Transverse colon (tissue), 4 donors: ENCODE measurements at regions not wholly inside any gene's neighbourhood (a gene's known extent, or its start where the extent isn't known, plus 50 kb on each side); places are given as distances from the start of the nearest gene placed in this dataset.

ENCODE experiments used
- DNase-seq: peaks from one replicate; pipeline ENCODE4 v3.0.0-alpha.2; 2019
- H3K27ac ChIP-seq, 4 donors: fragments of 200-600 bp; sonication (generic); 2 replicates each; pipeline ENCODE4 v1.5.1; 2016 to 2018; ENCODE audit warnings: inconsistent platforms in 4 of 4
- H3K27me3 ChIP-seq: fragments of 200-600 bp; sonication (generic); 2 replicates; pipeline ENCODE4 v1.5.1; 2017; ENCODE audit warnings: inconsistent platforms
- H3K36me3 ChIP-seq, 4 donors: fragments of 200-600 bp; sonication (generic); 2 replicates each; pipeline ENCODE4 v1.5.1; 2017 to 2019; ENCODE audit warnings: inconsistent platforms in 4 of 4
- H3K4me1 ChIP-seq, 4 donors: fragments of 200-600 bp; sonication (generic); 2 replicates each; pipeline ENCODE4 v1.5.1; 2017 to 2020; ENCODE audit warnings: inconsistent platforms in 4 of 4
- H3K4me3 ChIP-seq, 4 donors: fragments of 200-600 bp; sonication (generic); 1 replicate in 1 of 4; 2 replicates in 3 of 4; pipeline versions ENCODE4 v1.5.1 to v1.6.1; 2017 to 2019; ENCODE audit warnings: inconsistent platforms in 4 of 4
- H3K9me3 ChIP-seq, 2 donors: fragments of 200-600 bp; sonication (generic); 2 replicates each; pipeline ENCODE4 v1.5.1; 2017 to 2019; ENCODE audit warnings: inconsistent platforms in 2 of 2
- EP300 ChIP-seq: sonication (generic); formaldehyde crosslinking; IDR thresholded peaks from one replicate; pipeline ENCODE4 v1.6.1; 2017; ENCODE audit warnings: antibody characterized with exemption, low read depth
- POLR2A ChIP-seq: fragments of 450-650 bp; IDR thresholded peaks from one replicate; pipeline ENCODE4 v1.6.1; 2016; ENCODE audit warnings: antibody characterized with exemption, mild to moderate bottlenecking, moderate library complexity
- POLR2AphosphoS5 ChIP-seq, 3 donors: sonication (generic); formaldehyde crosslinking; IDR thresholded peaks; one replicate each; pipeline ENCODE4 v1.6.1; 2016; ENCODE audit warnings: antibody characterized with exemption in 3 of 3
- WGBS, 2 donors: methylation state at CpG; one replicate each; pipeline ENCODE4 v1.1.5; 2018; ENCODE audit warnings: low coverage in 1 of 2; 5-methylcytosine and 5-hydroxymethylcytosine counted together
- in situ Hi-C, 4 donors: fragments of 200-750 bp; cut with MboI; loops; one replicate each; pipeline versions ENCODE4 v1.15.0 to v1.15.1; 2017; ENCODE audit warnings: low sequenced_read_pairs in 3 of 4, low pct_ligation_motif_present in 1 of 4, low pct_unique_long_range_greater_than_20kb in 1 of 4
- intact Hi-C: fragments of 100-400 bp; cut with DNase I; formaldehyde crosslinking; loops from one replicate; pipeline ENCODE4 v1.15.1; 2023; ENCODE audit warnings: low total_unique reads
- TF ChIP-seq, protein P1 (sequence below), 5 experiments: fragments of 200-600 bp in 3 of 5; fragments of 450-650 bp in 2 of 5; sonication (generic) in 3 of 5; IDR thresholded peaks; 1 replicate in 2 of 5; 2 replicates in 3 of 5; pipeline ENCODE4 v1.5.1; 2016 to 2017; ENCODE audit warnings: antibody characterized with exemption in 5 of 5, inconsistent platforms in 3 of 5, mild to moderate bottlenecking in 2 of 5, moderate library complexity in 1 of 5

DNA sequence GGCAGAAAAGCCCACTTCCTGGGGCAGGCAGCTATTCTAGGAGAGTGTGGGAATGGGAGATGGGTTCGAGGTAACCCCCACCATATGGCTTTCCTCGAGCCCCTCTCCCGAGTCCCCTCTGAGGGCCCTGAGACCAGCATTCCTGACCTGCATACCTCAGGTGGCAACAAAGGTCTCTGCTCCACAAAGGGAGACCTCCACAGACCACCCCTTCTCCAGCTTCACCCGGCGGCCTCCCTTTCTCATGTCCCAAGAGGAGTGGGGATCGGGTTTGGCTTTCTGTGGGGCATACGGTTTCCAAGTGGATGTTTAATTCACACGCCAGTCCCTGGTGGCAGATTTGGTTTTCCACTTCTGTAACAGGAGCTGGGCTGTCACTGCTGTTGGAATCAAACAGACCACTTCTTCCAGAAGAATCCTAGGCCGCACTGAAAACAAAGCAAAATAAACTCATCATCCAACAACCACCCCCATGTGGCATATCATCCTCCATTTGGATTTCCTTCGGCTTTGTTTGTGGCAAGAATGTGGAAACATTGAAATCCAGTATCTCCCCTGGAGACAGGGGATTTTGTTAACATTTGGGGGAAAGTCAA is 83.2 kb downstream of the DLL1 start:
- DNase-seq: no peak

DNA sequence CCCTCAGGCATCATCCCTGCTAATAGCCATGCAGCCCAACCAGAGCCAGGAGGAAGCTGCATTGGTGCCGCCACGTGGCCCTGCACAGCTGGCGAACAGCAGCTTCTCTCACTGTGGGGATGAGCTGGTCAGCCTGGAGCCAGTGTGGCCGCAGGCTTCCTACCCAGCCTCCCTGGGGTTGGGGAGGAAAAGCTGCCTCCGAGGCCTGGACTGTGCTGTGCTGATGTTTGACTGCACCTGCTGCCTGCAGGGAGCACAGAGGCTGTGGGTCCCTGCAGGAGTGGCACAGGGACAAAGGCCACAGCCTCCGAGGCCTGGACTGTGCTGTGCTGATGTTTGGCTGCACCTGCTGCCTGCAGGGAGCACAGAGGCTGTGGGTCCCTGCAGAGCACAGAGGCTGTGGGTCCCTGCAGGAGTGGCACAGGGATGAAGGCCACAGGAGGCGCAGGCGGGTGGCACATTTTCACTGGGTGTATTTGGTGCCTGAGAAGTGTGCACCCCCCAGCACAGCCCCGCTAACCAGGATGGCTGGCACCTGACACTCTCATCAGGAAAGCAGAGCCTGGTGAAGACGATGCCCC is 83.9 kb downstream of the DLL1 start:
- WGBS, 2 donors: 60 to 78% methylated on average over 1 to 8 of the region's 10 CpGs
- intact Hi-C loops (no loop called here), in situ Hi-C loops (no loop called here)
- H3K36me3 ChIP-seq: no peaks in the 10 kb centered on the region
- no peak overlapping the region for H3K4me3 ChIP-seq
- no peaks in the 10 kb centered on the region for H3K27me3 ChIP-seq
- no peak overlapping the region for H3K27ac ChIP-seq
- H3K9me3 ChIP-seq: no peaks in the 10 kb centered on the region
- H3K4me1 ChIP-seq: no peaks in the 10 kb centered on the region
- TF ChIP-seq, protein P1, sequence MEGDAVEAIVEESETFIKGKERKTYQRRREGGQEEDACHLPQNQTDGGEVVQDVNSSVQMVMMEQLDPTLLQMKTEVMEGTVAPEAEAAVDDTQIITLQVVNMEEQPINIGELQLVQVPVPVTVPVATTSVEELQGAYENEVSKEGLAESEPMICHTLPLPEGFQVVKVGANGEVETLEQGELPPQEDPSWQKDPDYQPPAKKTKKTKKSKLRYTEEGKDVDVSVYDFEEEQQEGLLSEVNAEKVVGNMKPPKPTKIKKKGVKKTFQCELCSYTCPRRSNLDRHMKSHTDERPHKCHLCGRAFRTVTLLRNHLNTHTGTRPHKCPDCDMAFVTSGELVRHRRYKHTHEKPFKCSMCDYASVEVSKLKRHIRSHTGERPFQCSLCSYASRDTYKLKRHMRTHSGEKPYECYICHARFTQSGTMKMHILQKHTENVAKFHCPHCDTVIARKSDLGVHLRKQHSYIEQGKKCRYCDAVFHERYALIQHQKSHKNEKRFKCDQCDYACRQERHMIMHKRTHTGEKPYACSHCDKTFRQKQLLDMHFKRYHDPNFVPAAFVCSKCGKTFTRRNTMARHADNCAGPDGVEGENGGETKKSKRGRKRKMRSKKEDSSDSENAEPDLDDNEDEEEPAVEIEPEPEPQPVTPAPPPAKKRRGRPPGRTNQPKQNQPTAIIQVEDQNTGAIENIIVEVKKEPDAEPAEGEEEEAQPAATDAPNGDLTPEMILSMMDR (IDR thresholded peaks at IDR 0.05): no peak
- TF ChIP-seq POLR2AphosphoS5 (IDR thresholded peaks at IDR 0.05) (no peak), POLR2A (no peak), EP300 (no peak)
- no peak for DNase-seq

More for the DNA sequence above, 83.2 kb downstream of the DLL1 start:
- intact Hi-C loops: no loop called here
- Histone ChIP-seq H3K9me3 (no peaks in the 10 kb centered on the region), H3K27ac (no peak overlapping the region), H3K4me3 (no peak overlapping the region), H3K27me3 (no peaks in the 10 kb centered on the region), H3K36me3 (no peaks in the 10 kb centered on the region), H3K4me1 (no peaks in the 10 kb centered on the region)
- 76% methylated on average over 4 to 10 of the region's 10 CpGs for WGBS, 2 donors
- in situ Hi-C loops: no loop called here
- TF ChIP-seq POLR2AphosphoS5 (IDR thresholded peaks at IDR 0.05) (no peak), POLR2A (no peak), EP300 (no peak)
- TF ChIP-seq, protein P1 (IDR thresholded peaks at IDR 0.05): no peak

DNA sequence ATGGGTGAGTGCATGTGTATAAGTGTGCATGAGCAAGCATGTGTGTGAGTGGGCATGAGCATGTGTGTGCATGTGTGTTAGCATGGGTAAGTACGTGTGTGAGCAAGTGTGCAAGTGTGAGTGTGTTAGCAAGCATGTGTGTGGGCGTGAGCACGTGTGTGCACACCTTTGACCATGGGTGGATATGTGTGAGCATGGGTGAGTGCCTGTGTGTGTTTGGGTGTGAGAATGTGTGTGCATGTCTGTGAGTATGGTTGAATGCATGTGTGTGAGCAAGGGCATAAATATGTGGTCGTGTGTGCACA is 84.6 kb downstream of the DLL1 start:
- no peak for DNase-seq
- no peak overlapping the region for H3K27ac ChIP-seq
- intact Hi-C loops: no loop called here
- H3K9me3 ChIP-seq: no peaks in the 10 kb centered on the region
- H3K36me3 ChIP-seq: no peaks in the 10 kb centered on the region
- H3K4me3 ChIP-seq: no peak overlapping the region
- no peaks in the 10 kb centered on the region for H3K4me1 ChIP-seq
- no peaks in the 10 kb centered on the region for H3K27me3 ChIP-seq
- WGBS, 2 donors: 91 to 100% methylated on average over 2 to 4 of the region's 4 CpGs
- in situ Hi-C loops: no loop called here
- TF ChIP-seq POLR2A (no peak), EP300 (no peak), POLR2AphosphoS5 (IDR thresholded peaks at IDR 0.05) (no peak)
- TF ChIP-seq, protein P1 (IDR thresholded peaks at IDR 0.05): no peak

DNA sequence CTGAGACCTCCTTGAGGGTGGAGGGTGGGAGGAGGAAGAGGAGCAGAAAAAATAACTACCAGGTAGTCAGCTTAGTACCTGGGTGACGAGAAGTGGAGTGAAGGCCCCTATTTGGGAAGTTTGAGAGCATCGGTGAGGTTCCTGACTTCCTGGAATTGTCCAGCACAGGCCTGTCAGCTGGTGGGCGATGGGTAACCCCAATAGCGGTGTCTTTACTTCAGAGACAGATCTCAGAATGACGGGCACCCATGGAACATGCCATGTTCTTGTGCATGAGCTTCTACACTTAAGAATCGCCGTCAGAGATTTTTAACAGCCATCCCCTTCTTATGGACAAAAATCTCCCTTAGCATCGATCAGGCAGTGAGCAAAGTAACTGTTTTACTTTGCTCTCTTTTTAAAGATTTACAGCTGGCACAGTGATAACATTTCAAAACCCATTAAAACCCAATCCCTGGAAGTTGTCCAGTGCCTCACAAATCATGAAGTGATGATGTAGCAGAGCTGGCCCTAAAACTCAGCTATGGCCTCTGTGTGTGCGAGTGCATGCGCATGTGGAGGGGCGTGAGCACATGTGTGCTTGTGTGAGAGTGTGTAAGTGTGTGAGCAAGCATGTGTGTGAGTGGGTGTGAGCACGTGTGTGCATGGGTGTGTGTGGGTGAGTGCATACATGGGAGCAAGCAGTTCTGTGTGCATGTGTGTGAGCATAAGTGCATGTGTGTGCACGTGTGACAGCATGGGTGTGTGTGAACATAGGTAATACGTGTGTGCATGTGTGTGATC is 85.2 kb downstream of the DLL1 start:
- DNase-seq: no peak
- intact Hi-C loops: no loop called here
- H3K4me1 ChIP-seq: no peaks in the 10 kb centered on the region
- no peak overlapping the region for H3K27ac ChIP-seq
- H3K27me3 ChIP-seq: no peaks in the 10 kb centered on the region
- H3K4me3 ChIP-seq: no peak overlapping the region
- H3K36me3 ChIP-seq: no peaks in the 10 kb centered on the region
- in situ Hi-C loops: no loop called here
- WGBS, 2 donors: 82 to 86% methylated on average over 9 to 14 of the region's 14 CpGs
- H3K9me3 ChIP-seq: no peaks in the 10 kb centered on the region
- TF ChIP-seq POLR2A (no peak), EP300 (no peak), POLR2AphosphoS5 (IDR thresholded peaks at IDR 0.05) (no peak)
- TF ChIP-seq, protein P1 (IDR thresholded peaks at IDR 0.05): no peak
